ENCODE measurements at regions not wholly inside any gene's neighbourhood (a gene's known extent, or its start where the extent isn't known, plus 50 kb on each side); places are given as distances from the start of the nearest gene placed in this dataset.
A peak's percentile ranks its signal among the peaks of the same experiment; 100 is the strongest.

DNA sequence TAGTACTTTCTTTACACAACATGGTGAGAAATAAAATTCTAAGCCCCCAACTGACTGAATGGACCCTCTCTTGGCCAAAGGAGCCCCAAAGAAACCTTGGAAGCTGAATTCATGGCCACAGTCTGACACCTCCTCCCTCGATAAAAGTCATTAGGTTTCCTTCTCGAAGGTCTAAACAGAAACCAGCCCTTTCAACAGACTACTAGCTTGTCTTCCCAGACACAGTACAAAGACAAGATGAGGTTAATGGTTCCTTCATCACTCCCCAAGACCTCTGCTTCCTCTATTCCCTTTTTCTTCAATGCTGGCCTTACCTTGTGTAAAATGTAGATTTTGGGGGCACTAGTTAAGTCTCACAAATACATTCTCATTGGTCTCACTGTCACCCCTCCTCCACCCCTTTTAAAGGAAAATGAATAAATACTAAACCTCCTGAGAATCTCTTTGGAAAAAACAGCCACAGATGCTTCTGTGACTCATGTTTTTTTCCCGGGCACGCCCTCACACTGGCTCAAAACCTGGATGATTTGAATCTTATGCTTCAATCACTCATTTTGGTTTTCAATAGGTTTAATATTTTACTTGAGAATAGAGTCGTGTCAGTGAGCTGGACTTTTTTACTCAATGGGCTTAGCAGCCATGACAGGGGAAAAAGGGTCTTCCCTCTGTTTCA lies 65.8 kb upstream of the MED4 start:
- TF ChIP-seq POLR2AphosphoS5 (IDR thresholded peaks at IDR 0.05) (no peak), POLR2A (IDR thresholded peaks at IDR 0.05) (no peak), CTCF (IDR thresholded peaks at IDR 0.05) (no peak)
- Histone ChIP-seq H3K4me1 (no peaks in the 10 kb centered on the region), H3K27me3 (no peaks in the 10 kb centered on the region), H3K9me3 (no peaks in the 10 kb centered on the region), H3K27ac (peak overlapping the region; percentile 61 to 84), H3K4me3 (no peak overlapping the region), H3K36me3 (no peaks in the 10 kb centered on the region)
- no peak for DNase-seq (ENCODE audit: low spot score in 2 of 2)
- intact Hi-C loops (cut with DNase I; ENCODE audit: low total_unique reads) = no loop called here

GRCh38 chr13:48159826-48160225 lies 64.9 kb upstream of the MED4 start:
- no peak for DNase-seq (ENCODE audit: low spot score in 2 of 2)
- H3K9me3 ChIP-seq = no peaks in the 10 kb centered on the region
- no peaks in the 10 kb centered on the region for H3K27me3 ChIP-seq
- H3K4me1 ChIP-seq = no peaks in the 10 kb centered on the region
- H3K27ac ChIP-seq = no peak overlapping the region
- no peak overlapping the region for H3K4me3 ChIP-seq
- H3K36me3 ChIP-seq = no peaks in the 10 kb centered on the region
- TF ChIP-seq CTCF (IDR thresholded peaks at IDR 0.05) = no peak
- TF ChIP-seq POLR2A (IDR thresholded peaks at IDR 0.05) = no peak
- TF ChIP-seq POLR2AphosphoS5 (IDR thresholded peaks at IDR 0.05) = no peak
- intact Hi-C loops (cut with DNase I; ENCODE audit: low total_unique reads) = no loop called here

DNA sequence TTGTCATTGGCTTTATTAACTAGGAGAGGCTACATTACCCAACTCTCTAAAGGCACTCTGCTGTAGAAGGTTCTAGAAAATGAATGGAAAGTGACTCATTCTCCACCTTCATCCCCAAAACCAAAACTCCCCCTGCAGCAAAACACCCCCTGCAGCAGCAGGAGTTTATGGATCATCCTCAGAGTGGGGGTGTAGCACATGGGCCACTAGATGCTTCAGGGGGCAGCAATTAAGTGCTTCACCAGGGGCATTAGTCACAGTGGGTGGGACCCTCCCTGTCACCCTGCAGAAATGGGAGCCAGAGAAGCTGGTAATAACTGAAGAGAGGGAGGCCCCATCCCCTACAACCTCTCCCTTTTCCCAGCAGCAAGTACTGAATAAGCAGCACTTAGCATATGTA lies 64.5 kb upstream of the MED4 start:
- H3K27me3 ChIP-seq = no peaks in the 10 kb centered on the region
- intact Hi-C loops (cut with DNase I; ENCODE audit: low total_unique reads) = no loop called here
- TF ChIP-seq POLR2AphosphoS5 (IDR thresholded peaks at IDR 0.05) (no peak), CTCF (IDR thresholded peaks at IDR 0.05) (no peak), POLR2A (IDR thresholded peaks at IDR 0.05) (no peak)
- no peaks in the 10 kb centered on the region for H3K4me1 ChIP-seq
- H3K9me3 ChIP-seq = no peaks in the 10 kb centered on the region
- H3K4me3 ChIP-seq = no peak overlapping the region
- H3K36me3 ChIP-seq = no peaks in the 10 kb centered on the region
- no peak overlapping the region for H3K27ac ChIP-seq
- DNase-seq (ENCODE audit: low spot score in 2 of 2) = no peak

- Histone ChIP-seq H3K4me3 (no peak overlapping the region), H3K9me3 (no peaks in the 10 kb centered on the region), H3K27me3 (no peaks in the 10 kb centered on the region), H3K4me1 (no peaks in the 10 kb centered on the region), H3K27ac (peak overlapping the region in 1 of 2 donors; percentile 58), H3K36me3 (no peaks in the 10 kb centered on the region)
- TF ChIP-seq CTCF (IDR thresholded peaks at IDR 0.05) (no peak), POLR2A (IDR thresholded peaks at IDR 0.05) (no peak), POLR2AphosphoS5 (IDR thresholded peaks at IDR 0.05) (no peak)
- intact Hi-C loops (cut with DNase I; ENCODE audit: low total_unique reads) = no loop called here
- DNase-seq (ENCODE audit: low spot score in 2 of 2) = no peak
Observed at GRCh38 chr13:48158915-48159314, 64.0 kb upstream of the MED4 start.

- Histone ChIP-seq H3K9me3 (no peaks in the 10 kb centered on the region), H3K4me1 (no peaks in the 10 kb centered on the region), H3K4me3 (no peak overlapping the region), H3K36me3 (no peaks in the 10 kb centered on the region), H3K27ac (peak overlapping the region in 1 of 2 donors; percentile 58), H3K27me3 (no peaks in the 10 kb centered on the region)
- TF ChIP-seq CTCF (IDR thresholded peaks at IDR 0.05) (no peak), POLR2AphosphoS5 (IDR thresholded peaks at IDR 0.05) (no peak), POLR2A (IDR thresholded peaks at IDR 0.05) (no peak)
- DNase-seq (ENCODE audit: low spot score in 2 of 2) = no peak
- intact Hi-C loops (cut with DNase I; ENCODE audit: low total_unique reads) = no loop called here
Observed at GRCh38 chr13:48158290-48158689, 63.4 kb upstream of the MED4 start.

All from breast epithelium (tissue), 4 donors.